Stimulated activated CD8-positive, alpha-beta memory T cell treated with anti-CD3 and anti-CD28 coated beads, Interleukin-2, amount 100 ng/mL, for 48 hours (primary cell): ENCODE measurements at regions not wholly inside any gene's neighbourhood (a gene's known extent, or its start where the extent isn't known, plus 50 kb on each side); places are given as distances from the start of the nearest gene placed in this dataset.
"Not testable (repeated sequence)": the region's sequence is repeated elsewhere in the genome, so short reads cannot be mapped to it uniquely, and the experiment has no call there.

Source experiments
- DNase-seq, 2 donors: peaks; one replicate each; pipeline ENCODE4 v3.0.0-alpha.2; 2020; ENCODE audit warnings: low read depth in 2 of 2

DNA sequence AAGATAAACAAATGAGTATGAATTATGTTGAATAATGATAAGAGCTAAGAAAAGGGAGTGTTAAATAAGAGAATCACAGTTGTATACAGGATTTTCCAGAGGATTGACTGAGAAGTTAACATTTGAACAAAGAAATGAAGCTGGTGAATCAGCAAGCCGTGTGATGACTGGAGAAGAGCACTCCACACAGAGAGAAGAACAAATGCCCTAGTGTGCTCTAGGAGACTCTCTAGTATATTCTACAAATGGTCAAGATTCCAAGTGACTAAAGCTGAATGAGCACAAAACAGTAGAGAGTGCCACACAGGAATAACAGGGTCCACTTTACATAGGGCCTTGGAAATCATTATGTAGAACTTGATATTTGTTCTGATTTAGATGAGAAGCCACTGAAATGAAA lies 587.1 kb upstream of the ATXN7L3B start:
- no peak for DNase-seq

DNA sequence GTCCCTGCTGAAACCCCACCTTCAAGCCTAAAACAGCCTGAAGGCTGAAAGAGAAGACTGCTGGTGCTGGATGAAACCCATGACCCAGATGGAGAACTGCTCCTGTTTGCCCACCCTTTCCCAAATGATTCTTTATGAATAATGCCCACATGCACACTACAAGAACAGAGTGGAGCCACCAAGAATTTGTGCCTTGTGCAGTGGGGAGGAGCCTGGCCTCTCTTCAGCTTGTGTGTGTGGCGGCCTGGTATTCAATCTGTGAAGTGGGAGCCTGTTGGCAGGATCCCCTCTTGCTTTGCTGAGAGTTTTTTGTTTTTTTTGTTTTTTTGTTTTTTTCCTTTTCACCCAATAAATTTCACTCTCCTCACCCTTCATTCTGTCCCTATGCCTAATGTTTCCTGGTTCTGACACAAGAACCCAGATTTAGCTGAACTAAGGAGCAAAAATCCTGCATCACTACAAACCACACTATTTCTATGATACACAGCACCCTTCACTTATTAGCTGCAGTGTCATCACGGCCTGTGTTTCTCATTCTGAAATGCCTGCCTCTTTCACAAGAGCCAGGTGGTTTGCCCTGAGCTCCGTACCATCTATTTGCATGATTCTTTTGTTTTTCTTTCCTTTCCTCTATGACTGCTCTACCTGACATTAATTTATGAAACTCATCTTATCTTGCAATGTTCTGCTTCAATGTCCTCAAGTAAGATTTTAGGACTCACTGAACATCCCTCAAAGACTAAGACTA lies 585.5 kb upstream of the ATXN7L3B start:
- DNase-seq, result no peak

DNA sequence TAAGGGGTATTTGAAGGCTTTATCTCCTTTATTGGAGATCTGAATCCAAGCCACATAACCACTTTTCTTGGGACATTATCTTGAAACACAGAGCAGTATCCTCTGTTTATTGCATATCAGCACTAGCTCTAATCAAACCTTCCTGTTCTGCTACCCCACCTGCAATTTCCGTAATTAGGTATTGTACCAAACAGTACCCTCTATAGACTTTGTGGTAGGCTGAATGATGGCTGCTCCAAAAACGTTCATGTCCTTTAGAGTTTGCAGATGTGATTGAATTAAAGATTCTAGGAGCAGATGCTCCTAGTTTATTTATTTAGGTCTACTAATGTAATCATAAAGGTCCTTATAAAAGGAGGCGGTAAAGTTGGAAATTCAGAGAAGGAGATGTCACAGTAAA lies 573.0 kb upstream of the ATXN7L3B start:
- DNase-seq, result no peak

DNA sequence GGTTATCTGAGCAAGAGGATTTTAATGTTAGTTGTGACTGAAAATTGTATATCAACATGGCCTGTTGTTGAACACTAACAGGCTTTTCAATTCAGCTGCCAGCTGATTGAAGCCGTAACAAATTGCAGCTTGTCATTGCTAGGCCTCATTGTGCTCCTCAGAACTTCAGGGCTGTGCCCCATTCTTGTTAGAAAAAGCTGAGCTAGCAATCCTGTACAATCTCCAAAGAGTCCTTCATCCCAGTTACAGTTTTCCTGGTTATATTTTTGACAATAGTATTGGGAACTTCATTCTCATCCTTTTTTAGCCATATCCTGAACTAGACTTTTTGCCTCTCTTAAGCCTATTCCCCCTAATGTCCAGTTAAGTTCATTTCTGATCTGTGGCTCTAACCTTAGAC lies 564.1 kb upstream of the ATXN7L3B start:
- no peak for DNase-seq

DNA sequence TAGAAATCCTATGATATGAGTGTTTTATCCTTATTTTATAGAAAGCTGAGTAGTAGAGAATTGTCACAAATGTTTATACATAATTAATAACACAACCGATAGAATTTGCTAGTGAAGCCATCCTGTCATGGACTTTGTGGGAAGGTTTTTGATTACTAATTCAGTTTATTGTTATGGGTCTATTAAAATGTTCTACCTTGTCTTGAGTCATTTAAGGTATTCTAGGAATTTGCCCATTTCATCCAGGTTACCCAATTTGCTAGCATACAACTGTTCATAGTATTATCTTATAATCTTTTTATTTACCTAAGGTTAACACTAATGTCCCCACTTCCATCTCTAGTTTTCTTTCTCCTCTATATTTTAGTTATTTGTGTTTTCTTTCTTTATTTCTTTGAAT lies 553.1 kb upstream of the ATXN7L3B start:
- no peak for DNase-seq

DNA sequence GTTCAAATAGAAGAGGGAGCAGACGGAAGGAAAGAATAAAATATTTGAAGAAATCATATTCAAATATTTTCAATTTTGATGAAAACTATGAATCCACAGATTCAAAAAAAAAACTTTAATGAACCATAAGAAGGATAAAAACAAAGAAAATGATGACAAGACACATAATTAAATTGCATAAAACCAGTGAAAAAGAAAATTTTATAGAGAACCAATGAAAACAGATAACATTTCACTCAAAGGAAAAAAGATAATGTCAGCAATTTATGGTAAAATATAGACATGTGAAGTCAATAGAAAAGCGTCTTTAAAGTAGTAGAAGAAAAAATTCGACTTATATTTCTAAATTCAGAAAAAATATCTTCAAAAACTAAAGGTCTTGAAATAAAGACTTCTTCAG lies 546.5 kb upstream of the ATXN7L3B start:
- no peak for DNase-seq

DNA sequence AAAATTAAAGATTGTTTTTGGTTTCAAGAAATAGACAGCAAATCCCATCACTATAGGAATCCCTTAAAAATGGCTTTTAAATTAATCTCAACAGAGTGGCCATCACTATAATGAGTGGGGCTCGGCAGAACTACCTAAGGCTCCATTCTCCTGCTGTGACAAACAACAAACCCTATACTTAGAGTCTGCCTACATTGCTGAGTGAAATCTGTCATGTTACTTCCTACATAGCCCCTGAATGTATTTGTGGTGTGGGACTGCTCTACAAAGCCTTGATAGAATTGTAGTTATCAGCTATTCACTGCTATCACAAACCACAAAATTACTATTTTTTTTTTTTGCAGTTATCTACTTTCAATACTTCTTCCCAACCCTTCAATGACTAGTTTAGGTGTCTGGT lies 538.7 kb upstream of the ATXN7L3B start:
- DNase-seq, result no peak

DNA sequence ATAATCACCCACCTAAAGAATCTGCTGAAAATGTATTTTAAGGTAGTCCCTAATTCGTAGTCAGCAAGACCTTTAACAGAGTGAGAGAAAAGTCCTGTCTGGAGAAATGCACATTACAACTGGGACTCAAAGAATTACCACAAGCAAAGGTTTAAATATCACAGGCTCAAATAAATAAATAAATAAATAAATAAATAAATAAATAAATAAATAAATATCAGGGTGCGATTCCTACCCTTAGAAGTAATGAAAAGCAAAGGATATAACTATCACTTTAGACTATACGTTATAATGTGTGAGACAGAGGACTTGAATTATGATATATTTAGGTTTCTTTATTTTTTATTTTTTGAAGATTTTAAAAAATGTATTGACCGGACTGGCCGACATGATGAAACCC lies 522.5 kb upstream of the ATXN7L3B start:
- no peak for DNase-seq

DNA sequence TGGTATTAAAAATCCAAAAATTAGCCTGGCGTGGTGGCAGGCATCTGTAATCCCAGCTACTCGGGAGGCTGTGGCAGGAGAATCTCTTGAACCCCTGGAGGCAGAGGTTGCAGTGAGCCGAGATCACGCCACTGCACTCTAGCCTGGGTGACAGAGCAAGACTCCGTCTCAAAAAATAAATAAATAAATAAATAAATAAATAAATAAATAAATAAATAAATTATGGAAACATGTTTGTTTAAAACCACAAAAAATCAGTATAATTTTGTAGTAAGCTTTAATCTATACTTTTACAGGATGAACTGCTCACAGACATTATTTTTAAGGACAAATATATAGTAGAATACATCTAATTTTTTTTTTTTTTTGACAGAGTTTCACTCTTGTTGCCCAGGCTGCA lies 521.3 kb upstream of the ATXN7L3B start:
- not testable (repeated sequence) for DNase-seq

DNA sequence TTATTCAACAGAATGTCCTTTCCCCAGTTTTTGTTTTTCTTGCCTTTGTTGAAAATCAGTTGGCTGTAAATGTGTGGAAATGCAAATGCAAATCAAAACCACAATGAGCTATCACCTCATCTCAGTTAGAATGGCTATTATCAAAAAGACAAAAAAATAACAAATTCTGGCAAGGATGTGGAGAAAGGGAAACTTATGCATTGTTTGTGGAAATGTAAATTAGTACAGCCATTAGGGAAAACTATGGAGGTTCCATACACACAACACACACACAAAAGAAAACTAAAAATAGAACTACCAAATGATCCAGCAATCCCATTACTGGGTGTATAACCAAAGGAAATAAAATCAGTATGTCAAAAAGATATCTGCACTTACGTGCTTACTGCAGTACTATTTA lies 518.8 kb upstream of the ATXN7L3B start:
- DNase-seq, result no peak

DNA sequence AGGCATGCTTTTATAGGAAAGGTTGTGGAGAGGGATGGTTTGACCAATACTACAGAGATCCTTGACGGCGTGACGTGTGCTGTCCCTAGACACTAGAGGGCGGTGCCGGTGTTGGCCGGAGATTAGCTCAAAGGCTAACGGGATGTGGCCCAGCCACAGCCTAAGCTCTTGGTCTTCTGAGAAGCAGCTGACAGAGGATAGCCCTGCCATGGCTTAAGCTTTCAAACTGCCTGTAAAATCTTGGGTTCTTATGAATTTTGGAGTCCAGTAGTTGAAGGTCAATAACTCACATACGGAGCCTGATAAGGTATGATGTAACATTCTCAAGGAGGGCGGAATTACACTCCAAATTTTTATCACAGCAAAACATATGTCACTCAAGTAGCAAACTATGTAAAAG lies 515.7 kb upstream of the ATXN7L3B start:
- DNase-seq, result peak in 1 of 2 donors; percentile 1

DNA sequence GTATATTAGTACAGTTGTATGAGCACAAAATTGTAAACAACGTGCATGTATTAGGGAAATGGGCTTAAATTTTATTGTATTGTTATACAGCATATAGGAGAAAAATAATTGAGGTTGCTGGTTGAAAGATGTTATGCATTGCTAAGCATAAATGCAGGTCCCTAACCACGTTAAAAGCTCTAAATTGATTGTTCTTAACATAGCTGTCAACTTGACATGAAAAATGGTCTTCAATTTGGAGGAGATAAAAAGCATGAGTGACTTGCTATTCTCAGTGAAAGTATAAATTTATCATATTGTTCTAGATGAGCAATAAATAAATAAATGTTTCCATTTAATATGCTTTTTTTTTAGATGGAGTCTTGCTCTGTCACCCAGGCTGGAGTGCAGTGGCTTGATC lies 506.6 kb upstream of the ATXN7L3B start:
- no peak for DNase-seq

DNA sequence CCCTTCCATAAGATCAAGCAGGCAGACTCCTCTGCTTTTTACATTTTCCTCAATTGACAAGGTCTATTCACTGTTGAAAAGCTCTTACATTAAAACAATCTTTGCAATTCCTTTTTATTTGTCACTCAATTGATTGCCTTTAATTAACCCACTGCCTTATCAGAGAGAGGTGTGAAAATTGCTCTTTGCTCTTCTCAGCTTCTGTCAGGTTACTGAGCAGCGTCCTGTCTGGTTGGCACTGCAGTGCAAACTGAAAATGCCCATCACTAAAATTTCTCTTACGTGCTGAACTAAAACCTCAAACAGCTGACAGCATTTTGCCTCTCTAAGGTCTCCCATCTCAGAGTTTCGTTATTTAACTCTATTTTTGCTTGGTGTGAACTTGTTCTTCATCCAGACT lies 504.1 kb upstream of the ATXN7L3B start:
- no peak for DNase-seq

DNA sequence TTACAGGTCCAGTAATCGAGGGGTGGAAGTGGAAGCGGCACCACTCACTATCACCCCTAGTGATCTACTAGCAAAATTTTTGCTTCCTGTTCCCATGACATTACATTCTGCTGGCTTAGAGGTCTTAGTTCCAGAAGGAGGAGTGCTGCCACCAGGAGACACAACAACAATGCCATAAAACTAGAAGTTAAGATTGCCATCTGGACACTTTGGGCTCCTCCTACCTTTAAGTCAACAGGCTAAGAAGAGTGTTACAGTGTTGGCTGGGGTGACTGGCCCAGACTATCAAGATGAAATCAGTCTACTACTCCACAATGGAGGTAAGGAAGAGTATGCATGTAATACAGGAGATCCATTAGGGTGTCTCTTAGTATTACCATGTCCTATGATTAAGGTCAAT lies 498.5 kb upstream of the ATXN7L3B start:
- DNase-seq, result not testable (repeated sequence)

DNA sequence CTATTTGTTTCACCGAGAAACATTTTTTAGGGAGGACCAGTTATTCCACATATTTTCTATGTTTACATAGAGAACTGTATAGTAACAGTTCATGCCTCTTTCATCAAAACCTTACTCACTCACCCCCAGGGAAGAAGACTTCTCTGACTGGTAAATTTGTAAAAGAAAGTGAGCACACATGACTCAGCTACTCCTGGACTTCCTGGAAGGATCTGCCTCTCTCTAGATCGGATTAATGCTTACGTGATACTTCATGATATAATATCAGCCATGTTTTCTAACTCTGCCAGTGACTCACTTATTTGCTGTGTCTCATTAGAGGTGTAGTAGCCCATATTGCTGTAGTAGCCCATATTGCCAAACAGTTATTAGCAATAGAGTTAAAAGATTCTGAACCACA lies 494.3 kb upstream of the ATXN7L3B start:
- no peak for DNase-seq

DNA sequence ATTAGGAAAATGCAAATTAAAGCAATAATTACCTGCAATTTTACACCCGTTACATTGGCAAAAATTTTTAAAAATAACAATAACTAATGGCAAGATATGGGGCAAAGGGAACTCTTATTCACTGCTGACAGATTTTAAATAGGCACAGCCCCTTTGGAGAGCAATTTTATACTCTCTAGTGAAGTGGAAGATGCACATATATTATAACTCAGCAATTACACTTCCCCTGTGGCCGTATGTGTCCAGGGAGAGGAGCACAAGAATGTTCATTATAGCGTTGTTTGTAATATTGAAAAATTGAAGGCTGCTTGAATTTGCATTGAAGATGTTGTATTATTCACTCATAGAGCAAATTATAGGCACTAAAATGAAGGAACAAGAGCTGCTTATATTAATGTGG lies 488.3 kb upstream of the ATXN7L3B start:
- no peak for DNase-seq

DNA sequence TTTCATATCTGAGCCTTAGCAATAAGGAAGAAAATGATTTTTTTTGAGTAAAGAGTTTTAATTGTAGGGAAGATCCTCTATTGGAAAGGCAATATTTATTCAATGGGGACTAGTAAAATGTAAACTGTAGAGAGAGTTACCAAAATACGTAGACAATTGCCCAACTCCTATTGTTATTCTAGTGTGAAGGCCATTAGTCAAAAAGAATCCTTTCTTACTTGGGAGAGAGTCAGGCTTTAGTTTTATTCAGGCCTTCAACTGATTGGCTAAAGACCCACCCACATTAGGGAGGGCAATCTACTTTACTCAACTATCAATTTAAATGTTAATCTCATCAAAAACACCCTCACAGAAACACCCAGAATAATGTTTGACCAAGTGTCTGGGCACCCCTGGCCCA lies 485.8 kb upstream of the ATXN7L3B start:
- DNase-seq, result no peak

DNA sequence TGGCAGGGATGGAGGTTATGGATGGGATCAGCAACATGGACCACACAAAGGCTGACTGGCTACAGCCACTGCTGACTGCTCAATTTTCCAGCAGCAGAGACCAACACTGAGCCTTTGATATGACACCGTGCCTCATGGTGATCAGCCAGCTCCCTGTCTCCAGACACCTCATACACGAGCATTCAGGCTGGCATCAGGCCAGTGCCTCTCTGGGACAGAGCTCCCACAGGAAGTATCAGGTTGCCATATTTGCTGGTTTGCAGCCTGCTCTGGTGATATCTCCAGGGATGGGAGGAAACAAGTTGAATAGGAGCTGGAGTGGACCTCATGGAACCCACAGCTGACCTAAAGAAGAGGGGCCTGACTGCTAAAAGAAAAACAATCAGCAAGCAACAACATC lies 471.2 kb upstream of the ATXN7L3B start:
- no peak for DNase-seq

DNA sequence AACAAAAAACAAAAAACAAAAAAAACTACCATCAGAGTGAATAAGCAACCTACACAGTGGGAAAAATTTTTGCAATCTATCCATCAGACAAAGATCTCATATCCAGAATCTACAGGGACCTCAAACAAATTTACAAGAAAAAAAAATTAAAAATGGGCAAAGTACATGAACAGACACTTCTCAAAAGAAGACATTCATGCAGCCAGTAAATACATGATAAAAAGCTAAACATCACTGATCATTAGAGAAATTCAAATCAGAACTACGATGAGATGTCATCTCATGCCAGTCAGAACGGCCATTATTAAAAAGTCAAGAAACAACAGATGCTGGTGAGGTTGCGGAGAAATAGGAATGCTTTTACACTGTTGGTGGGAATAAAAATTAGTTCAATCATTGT lies 466.5 kb upstream of the ATXN7L3B start:
- DNase-seq, result no peak

DNA sequence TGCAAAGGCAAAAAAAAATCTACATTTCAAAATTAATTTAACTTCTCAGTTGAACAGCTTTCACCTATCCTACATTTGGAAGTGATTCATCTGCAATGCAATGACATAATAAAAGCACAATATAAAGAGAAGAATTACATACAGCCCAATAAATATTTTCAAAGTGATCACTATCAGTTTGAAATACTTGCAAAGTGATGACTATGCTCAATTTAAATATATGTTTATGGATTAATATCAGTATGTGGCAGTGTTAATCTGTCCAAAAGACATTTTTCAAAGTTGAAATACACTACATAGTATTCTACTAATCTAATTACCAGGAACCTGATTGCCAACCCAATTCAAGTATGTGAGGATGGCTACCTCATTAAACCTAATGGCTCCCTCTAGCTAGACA lies 460.7 kb upstream of the ATXN7L3B start:
- no peak for DNase-seq

DNA sequence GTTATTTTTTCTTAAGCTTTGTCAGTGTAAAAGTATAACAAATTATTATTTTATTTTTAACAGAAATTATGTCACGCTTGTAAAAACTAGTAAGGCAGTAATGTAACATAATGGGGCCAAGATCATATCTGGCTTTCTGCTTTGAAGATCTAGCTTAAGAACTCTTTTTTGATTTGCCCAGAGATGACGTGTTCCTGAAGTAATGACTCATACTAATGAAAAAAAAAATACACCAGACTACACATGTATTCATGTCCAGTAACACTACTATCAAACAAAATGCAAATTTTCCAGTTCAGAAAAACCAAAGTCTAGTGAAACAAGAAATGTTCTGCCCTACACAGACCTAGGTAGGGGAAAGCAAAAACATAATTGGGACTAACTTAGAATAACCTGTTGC lies 432.2 kb upstream of the ATXN7L3B start:
- DNase-seq, result no peak

DNA sequence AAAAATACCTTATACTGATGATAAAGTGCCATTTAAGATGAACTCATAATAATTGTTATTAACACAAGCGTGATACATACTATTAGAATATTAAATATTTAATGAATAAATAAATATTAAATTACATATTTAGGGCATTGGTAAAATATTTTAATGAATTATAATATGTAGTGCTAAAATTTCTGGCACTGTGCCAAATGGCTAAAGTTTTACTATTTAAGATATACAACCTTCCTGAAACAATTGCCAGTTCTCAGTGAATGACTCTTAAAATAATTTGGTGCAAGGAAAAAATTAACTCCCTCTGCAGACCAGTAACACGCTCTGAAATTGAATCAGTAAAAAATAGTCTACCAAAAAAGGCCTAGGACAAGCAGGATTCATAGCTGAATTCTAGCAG lies 428.9 kb upstream of the ATXN7L3B start:
- DNase-seq, result no peak

DNA sequence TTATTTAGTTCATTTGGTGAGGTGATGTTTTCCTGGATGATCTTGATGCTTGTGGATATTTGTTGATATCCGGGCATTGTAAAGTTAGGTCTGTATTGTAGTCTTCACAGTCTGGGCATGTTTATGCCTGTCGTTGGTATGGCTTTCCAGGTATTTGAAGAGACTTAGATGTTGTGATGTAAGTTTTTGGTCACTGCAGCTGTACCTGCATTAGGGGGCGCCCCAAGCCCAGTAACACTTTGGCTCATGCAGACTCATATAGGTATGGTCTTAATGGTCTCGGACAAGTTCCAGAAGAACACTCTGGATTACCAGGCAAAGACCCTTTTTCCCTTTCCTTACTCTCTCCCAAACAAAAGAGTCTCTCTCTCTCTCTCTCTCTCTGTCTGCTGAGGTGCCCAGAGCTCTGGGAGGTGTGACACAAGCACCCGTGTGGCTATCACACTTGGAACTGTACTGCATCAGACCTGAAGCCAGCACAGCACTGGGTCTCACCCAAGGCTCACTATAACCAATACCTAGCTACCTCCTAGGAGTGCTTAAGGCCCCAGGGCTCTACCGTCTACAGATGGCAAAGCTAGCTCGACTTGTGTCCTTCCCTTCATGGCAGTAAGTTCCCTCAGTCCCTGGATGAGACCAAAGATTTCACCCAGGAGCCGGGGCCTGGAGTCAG lies 425.8 kb upstream of the ATXN7L3B start:
- DNase-seq, result no peak
